K562 (cell line): ENCODE measurements at regions not wholly inside any gene's neighbourhood (a gene's known extent, or its start where the extent isn't known, plus 50 kb on each side); places are given as distances from the start of the nearest gene placed in this dataset.

ENCODE experiments used
- ATAC-seq: fragments of 200-7000 bp; cut with Tn5 transposase; 3 replicates; pipeline ENCODE4 v1.9.1; 2020; ENCODE audit warnings: moderate library complexity
- BruUV-seq: library from RNA; stranded (reverse); fragments of 400-500 nt; replicated peaks from 2 replicates; lab custom pipeline; 2021; lab: Mats Ljungman, UMichigan
- CTCF ChIA-PET: fragments of 300-600 bp; formaldehyde crosslinking; extraction: SDS; loops from one replicate; lab custom pipeline; 2021; ENCODE audit warnings: low intra/inter-chr PET ratio; lab: Yijun Ruan, JAX
- POLR2A ChIA-PET: fragments of 300-600, 350-650 bp; sonication (Branson Sonifier 250); formaldehyde crosslinking; extraction: SDS; loops from one replicate; lab custom pipeline; 2021; ENCODE audit warnings: antibody characterized with exemption, inconsistent platforms; lab: Yijun Ruan, JAX
- DNase-seq, 4 experiments: peaks; one replicate each; pipeline versions ENCODE4 v3.0.0 to v3.0.0-alpha.2; 2011 to 2018; ENCODE audit warnings: low spot score in 3 of 4, mixed read lengths in 3 of 4; ENCODE audit errors: extremely low read depth in 1 of 4
- FAIRE-seq: peaks from 2 replicates; lab custom pipeline; 2011; peaks lifted over from hg19 to GRCh38; lab: Jason Lieb, UNC
- H2AFZ ChIP-seq: 2 replicates; pipeline ENCODE4 v1.6.0; 2011; ENCODE audit warnings: low read depth, low read length, control low read depth, inconsistent platforms
- H3K27ac ChIP-seq: fragments of 200-600 bp; 3 replicates; pipeline ENCODE4 v1.8.0; 2011; ENCODE audit warnings: low read depth, mild to moderate bottlenecking, control low read depth, inconsistent platforms, low read length, moderate library complexity, mixed read lengths; ENCODE audit errors: extremely low read depth
- H3K27me3 ChIP-seq, 2 experiments: fragments of 300-600 bp in 1 of 2; 2 replicates in 1 of 2; 3 replicates in 1 of 2; pipeline versions ENCODE4 v1.6.0 to v1.8.0; 2011; ENCODE audit warnings: inconsistent platforms in 2 of 2, low read length in 2 of 2, mild to moderate bottlenecking in 1 of 2, mixed read lengths in 1 of 2, moderate library complexity in 1 of 2; ENCODE audit not compliant: control insufficient read depth in 2 of 2, insufficient read depth in 2 of 2
- H3K36me3 ChIP-seq: fragments of 300-600 bp; 3 replicates; pipeline ENCODE4 v1.8.0; 2011; ENCODE audit warnings: mild to moderate bottlenecking, low read length, inconsistent platforms; ENCODE audit not compliant: control insufficient read depth, insufficient read depth
- H3K4me1 ChIP-seq, 2 experiments: fragments of 200-600 bp in 1 of 2; replicated peaks in 1 of 2; 2 replicates in 1 of 2; 3 replicates in 1 of 2; pipeline versions ENCODE4 v1.5.1 to v1.8.0; 2011; ENCODE audit warnings: inconsistent platforms in 2 of 2, low read length in 2 of 2, mild to moderate bottlenecking in 1 of 2, mixed read lengths in 1 of 2, moderate library complexity in 1 of 2; ENCODE audit not compliant: control insufficient read depth in 2 of 2, insufficient read depth in 2 of 2
- H3K4me2 ChIP-seq: 2 replicates; pipeline ENCODE4 v1.6.1; 2011; ENCODE audit warnings: low read length, control low read depth, inconsistent platforms, mixed read lengths; ENCODE audit not compliant: insufficient read depth
- H3K4me3 ChIP-seq: fragments of 200-600 bp; sonication (generic), shearing (Covaris generic); 2 replicates; pipeline ENCODE4 v1.5.1; 2016; ENCODE audit warnings: control low read depth, inconsistent platforms
- H3K79me2 ChIP-seq: fragments of 200-600 bp; 3 replicates; pipeline ENCODE4 v1.8.0; 2011; ENCODE audit warnings: low read length, inconsistent platforms; ENCODE audit not compliant: control insufficient read depth, insufficient read depth
- H3K9ac ChIP-seq, 2 experiments: 2 replicates each; pipeline versions ENCODE4 v1.6.0 to v1.6.1; 2011; ENCODE audit warnings: low read depth in 2 of 2, low read length in 2 of 2, control low read depth in 1 of 2, inconsistent platforms in 1 of 2, mild to moderate bottlenecking in 1 of 2, mixed read lengths in 1 of 2; ENCODE audit not compliant: insufficient read depth in 1 of 2
- H3K9me1 ChIP-seq: one replicate; pipeline ENCODE4 v1.6.0; 2011; ENCODE audit warnings: inconsistent platforms, mild to moderate bottlenecking, low read length, moderate library complexity; ENCODE audit not compliant: control insufficient read depth, insufficient read depth
- H3K9me3 ChIP-seq: replicated peaks from 2 replicates; pipeline ENCODE4 v1.5.1; 2011; ENCODE audit warnings: low read depth, low read length, inconsistent platforms; ENCODE audit not compliant: control insufficient read depth, insufficient read depth
- H4K20me1 ChIP-seq: replicated peaks from 2 replicates; pipeline ENCODE4 v1.6.1; 2011; ENCODE audit warnings: low read length, inconsistent platforms, mixed read lengths; ENCODE audit not compliant: control insufficient read depth, insufficient read depth
- BRF1 ChIP-seq: IDR thresholded peaks from 3 replicates; pipeline ENCODE4 v1.6.1; 2011; ENCODE audit warnings: borderline replicate concordance, mild to moderate bottlenecking; ENCODE audit not compliant: insufficient read length; ENCODE audit errors: extremely low read depth
- CBX5 ChIP-seq: IDR thresholded peaks from 2 replicates; pipeline ENCODE4 v1.6.1; 2014; ENCODE audit warnings: low read depth, borderline replicate concordance
- ESRRB ChIP-seq: fragments of 250-450 bp; sonication (Bioruptor Pico); IDR thresholded peaks from 2 replicates; pipeline ENCODE4 v1.5.0; 2020; ENCODE audit warnings: mild to moderate bottlenecking, moderate library complexity, borderline replicate concordance
- JUN ChIP-seq, 2 experiments: sonication (generic) in 1 of 2; formaldehyde crosslinking in 1 of 2; IDR thresholded peaks; 2 replicates each; pipeline versions ENCODE4 v1.6.1 to v1.8.0; 2012 to 2022; ENCODE audit warnings: borderline replicate concordance in 2 of 2, mild to moderate bottlenecking in 2 of 2, improper control_type of control experiment in 1 of 2, low read depth in 1 of 2, low read length in 1 of 2, missing genetic modification reagents in 1 of 2
- MAFF ChIP-seq: IDR thresholded peaks from 2 replicates; pipeline ENCODE4 v1.6.1; 2012; ENCODE audit warnings: low read length, improper control_type of control experiment
- MEIS2 ChIP-seq: fragments of 450-650 bp; IDR thresholded peaks from 2 replicates; pipeline ENCODE4 v1.6.1; 2014; ENCODE audit warnings: mild to moderate bottlenecking; ENCODE audit not compliant: partially characterized antibody
- NBN ChIP-seq: fragments of 450-650 bp; IDR thresholded peaks from 2 replicates; pipeline ENCODE4 v1.6.1; 2016; ENCODE audit warnings: low read depth, mild to moderate bottlenecking
- NR3C1 ChIP-seq: sonication (generic); formaldehyde crosslinking; IDR thresholded peaks from 2 replicates; pipeline ENCODE4 v1.8.1; 2022; ENCODE audit warnings: missing genetic modification reagents
- PHB2 ChIP-seq: fragments of 450-650 bp; IDR thresholded peaks from 2 replicates; pipeline ENCODE4 v1.6.1; 2017; ENCODE audit warnings: low read depth
- SAP30 ChIP-seq: fragments of 200-600 bp; sonication (generic); IDR thresholded peaks from 2 replicates; pipeline ENCODE4 v1.6.1; 2012; ENCODE audit warnings: borderline replicate concordance, low read depth, mild to moderate bottlenecking, moderate library complexity, low read length, control low read depth, inconsistent platforms; ENCODE audit not compliant: insufficient read depth, poor library complexity, severe bottlenecking
- SIN3A ChIP-seq, 2 experiments: fragments of 150-350 bp in 1 of 2; IDR thresholded peaks; 2 replicates each; pipeline ENCODE4 v1.6.1; 2011 to 2016; ENCODE audit warnings: borderline replicate concordance in 2 of 2, low read depth in 2 of 2, low read length in 2 of 2, mild to moderate bottlenecking in 2 of 2, moderate library complexity in 2 of 2; ENCODE audit not compliant: control insufficient read depth in 1 of 2
- WGBS: fragments of 100-300 bp; shearing (Covaris generic); methylation state at CpG from one replicate; pipeline ENCODE4 v1.1.6; 2016; ENCODE audit warnings: low coverage, mixed read lengths; ENCODE audit not compliant: insufficient coverage; ENCODE audit errors: missing lambda C conversion rate; 5-methylcytosine and 5-hydroxymethylcytosine counted together
- in situ Hi-C: fragments of 300-500 bp; cut with MboI; formaldehyde crosslinking; loops from 4 replicates; pipeline ENCODE4 v1.15.0; 2018; ENCODE audit warnings: inconsistent platforms, mixed read lengths
- intact Hi-C: fragments of 100-400 bp; cut with micrococcal nuclease; formaldehyde crosslinking; loops from 2 replicates; pipeline ENCODE4 v1.14.2; 2022

GRCh38 chrX:10095698-10096432 is 60.9 kb upstream of the CLCN4 start:
- intact Hi-C loops: no loop called here
- POLR2A ChIA-PET: no interaction called here
- BruUV-seq: no TSS peak
- no peaks in the 10 kb centered on the region for H3K36me3 ChIP-seq
- FAIRE-seq (no peak), DNase-seq (no peak), ATAC-seq (no peak)
- peaks cover 0 to 20% of the 10 kb centered on the region in 2 experiments; a peak in 3 of 5 replicates for H3K27me3 ChIP-seq
- no peaks in the 10 kb centered on the region for H3K79me2 ChIP-seq
- no peak overlapping the region for H3K27ac ChIP-seq
- H3K4me3 ChIP-seq: no peak overlapping the region
- H3K9me1 ChIP-seq: no peaks in the 10 kb centered on the region
- H2AFZ ChIP-seq: no peak overlapping the region
- no peak overlapping the region for H3K9ac ChIP-seq
- H4K20me1 ChIP-seq: no peaks in the 10 kb centered on the region
- CTCF ChIA-PET: no interaction called here
- TF ChIP-seq CBX5 (no peak), SAP30 (no peak), PHB2 (no peak), JUN (IDR thresholded peaks at IDR 0.05; ENCODE audit: borderline replicate concordance, low read depth, low read length) (no peak), JUN (CRISPR knock-in tag; IDR thresholded peaks at IDR 0.05; ENCODE audit: borderline replicate concordance) (no peak), BRF1 (no peak), SIN3A (IDR thresholded peaks at IDR 0.05; ENCODE audit: borderline replicate concordance in 2 of 2, control insufficient read depth in 1 of 2, low read depth in 2 of 2, low read length in 2 of 2) (no peak), MEIS2 (no peak), ESRRB (CRISPR knock-in tag) (no peak), NR3C1 (CRISPR knock-in tag) (no peak), MAFF (no peak), NBN (no peak)
- WGBS: 0% methylated on average over 5 of the region's 5 CpGs
- in situ Hi-C loops: no loop called here
- no peak overlapping the region for H3K4me2 ChIP-seq
- no peaks in the 10 kb centered on the region for H3K4me1 ChIP-seq
- H3K9me3 ChIP-seq: no peaks in the 10 kb centered on the region
